Glomerular visceral epithelial cell (primary cell): ENCODE measurements at regions not wholly inside any gene's neighbourhood (a gene's known extent, or its start where the extent isn't known, plus 50 kb on each side); places are given as distances from the start of the nearest gene placed in this dataset.
"Not testable (repeated sequence)": the region's sequence is repeated elsewhere in the genome, so short reads cannot be mapped to it uniquely, and the experiment has no call there.

Experiments
- DNase-seq: peaks from one replicate; pipeline ENCODE4 v3.0.0-alpha.2; 2016; ENCODE audit errors: extremely low spot score

DNA sequence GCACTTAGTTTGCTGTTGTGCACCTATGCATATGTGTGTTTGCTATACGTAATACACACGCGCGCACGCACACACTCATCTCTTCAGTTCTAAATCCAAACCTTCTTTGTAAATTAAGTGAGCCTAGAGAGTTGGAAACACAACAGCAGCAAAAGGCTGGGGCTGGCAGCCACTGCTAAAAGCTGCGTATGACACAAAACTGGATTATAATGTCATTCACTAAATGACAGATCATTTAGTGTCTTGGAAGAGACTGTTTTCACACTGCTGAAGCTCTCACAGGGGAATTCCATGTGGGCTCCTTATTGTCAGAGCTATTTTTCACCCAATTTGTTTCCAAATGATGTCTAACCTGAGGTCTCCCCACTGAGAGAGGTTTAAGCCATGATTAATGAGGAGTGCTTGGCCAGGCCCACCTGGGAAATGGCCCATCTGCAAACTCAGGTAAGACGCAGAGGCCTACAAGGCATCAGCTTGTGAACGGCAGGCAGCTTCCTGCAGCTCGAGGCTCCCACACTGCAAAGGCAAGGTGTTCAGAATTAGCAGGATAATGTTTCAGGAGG lies 94.2 kb downstream of the OLIG3 start:
- no peak for DNase-seq

DNA sequence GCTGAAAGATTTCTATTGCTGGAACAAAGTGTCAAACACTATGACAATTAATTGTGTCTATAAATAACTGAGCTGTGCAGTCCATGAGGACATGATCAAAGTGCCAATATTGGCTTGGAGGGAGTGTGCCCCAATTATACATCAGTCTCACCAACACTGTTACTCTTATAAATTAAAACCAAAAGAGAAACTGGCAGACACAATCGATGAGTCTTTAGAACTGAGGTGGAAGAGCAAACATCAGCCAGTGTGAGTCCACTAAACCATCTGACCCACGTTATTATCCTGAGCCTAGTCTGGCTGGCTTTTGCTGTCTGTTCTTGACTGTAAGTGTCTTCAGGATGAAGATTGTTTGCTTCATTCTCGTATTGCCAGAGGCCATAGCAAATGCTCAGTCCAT lies 98.9 kb downstream of the OLIG3 start:
- DNase-seq = no peak

DNA sequence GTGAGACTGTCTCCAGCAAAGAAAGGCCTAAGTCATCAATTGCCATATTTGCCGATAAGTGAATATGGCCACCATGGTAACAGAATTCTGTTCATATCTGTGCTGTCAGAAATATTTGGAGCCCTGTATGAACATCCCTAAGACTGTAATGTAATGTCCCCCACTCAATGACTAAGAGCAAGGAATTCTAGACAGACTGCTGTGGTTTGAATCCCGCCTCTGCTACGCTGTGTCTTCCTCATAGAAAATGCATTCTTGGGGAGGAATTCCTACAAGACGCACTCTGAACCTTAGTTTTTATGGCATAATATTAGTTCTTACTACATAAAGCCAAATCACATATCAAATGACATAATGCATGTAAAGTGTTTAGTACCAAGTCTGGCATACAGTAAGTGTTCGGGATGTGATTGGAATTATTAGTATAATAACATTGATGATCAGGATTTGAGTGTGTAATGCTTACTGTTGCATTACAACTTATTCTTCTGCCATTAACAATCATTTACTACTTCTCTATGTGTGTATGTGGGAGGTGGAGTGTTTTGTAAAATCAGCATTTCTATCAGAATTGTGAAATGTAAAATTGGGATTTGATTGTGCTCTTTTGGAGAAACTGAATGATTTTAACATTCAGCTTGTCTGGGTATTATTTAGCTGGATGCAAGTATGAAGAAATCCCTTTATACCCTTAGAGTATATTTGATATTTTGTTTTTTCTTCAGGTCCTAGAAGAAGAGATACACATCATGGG lies 103.0 kb downstream of the OLIG3 start:
- DNase-seq = peak; percentile 54

DNA sequence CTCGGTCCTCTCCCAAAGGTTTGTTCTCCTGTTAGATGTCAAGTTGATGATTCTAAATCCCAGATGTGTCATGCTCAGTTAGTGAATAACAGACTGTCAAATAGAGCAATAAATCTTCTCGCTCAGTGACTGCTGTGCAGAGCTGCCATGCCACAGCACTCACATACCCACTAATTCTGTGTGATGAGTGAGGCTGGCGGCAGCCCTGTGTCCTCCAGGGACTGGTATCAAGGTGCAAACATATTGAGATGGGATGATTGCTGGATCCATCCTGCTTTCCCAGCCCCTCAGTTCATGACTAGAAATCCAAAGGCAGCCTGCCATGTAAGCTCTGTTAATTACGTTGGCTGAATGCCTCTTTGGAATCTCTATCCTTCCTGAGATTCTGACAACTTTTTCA lies 103.9 kb downstream of the OLIG3 start:
- peak; percentile 49 for DNase-seq

DNA sequence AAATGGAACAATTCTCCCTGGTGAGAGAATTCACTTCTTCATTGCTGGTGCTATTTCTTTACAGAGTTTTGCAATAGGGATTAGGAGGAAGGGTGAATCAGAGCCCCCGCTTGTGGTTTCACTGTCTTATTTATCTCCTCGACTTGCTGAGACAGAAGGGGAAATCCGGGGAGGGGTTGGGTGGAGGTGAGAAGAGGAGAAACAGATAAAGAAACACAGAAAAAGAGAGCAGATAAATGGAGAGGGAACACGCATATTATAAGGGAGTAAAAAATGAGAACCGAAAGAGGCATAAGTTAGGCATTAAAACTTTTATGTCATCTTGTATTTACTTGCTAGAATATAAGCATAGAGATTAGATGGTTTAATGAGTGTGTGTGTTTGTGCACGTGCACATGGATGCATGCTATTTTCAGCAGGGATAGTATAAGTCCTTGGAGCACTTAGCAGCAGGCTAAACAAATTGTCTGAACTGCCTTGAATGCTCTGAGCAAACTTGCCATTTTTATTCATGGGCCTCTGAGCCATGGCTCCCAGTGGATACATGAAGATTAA lies 105.0 kb downstream of the OLIG3 start:
- DNase-seq = peak; percentile 68

DNA sequence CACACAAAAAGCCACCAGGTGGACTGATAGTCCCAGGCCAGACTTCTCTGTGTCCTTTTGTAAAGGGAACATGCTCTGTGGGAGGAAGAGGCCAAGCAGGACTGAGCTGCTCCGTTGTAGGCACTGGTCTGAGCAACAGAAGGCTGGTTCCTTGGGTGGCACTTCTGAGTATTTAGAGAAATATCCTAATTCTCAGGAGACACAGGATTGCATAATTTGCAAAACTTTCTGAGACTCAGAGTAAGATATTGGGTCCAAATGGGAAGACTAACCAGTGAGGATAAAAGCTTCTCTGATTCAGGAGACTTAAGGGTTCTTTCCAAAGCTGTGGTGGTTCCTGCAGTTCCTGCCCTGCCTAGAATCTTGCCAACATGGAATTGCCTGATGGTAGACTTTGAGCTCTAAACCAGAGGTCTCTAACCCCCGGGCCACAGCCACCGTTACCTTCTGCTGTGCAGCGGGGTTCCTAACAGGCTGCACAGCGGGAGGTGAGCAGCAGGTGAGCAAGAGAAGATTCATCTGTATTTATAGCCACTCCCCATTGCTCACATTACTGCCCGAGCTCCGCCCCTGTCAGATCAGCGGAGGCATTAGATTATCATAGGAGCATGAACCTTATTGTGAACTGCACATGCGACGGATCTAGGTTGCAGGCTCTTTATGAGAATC lies 107.0 kb downstream of the OLIG3 start:
- no peak for DNase-seq

DNA sequence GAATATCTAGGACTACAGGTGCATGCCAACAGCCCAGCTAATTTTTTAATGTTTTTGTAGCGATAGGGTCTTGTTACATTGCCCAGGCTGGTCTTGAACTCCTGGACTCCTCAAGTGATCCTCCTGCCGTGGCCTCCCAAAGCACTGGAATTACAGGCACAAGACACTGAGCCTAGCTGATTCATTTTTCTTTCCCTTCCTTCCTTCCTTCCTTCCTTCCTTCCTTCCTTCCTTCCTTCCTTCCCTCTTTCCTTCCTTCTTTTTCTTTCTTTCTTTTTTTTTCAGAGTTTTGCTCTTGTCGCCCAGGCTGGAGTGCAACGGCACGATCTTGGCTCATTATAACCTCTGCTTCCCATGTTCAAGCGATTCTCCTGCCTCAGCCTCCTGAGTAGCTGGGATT lies 110.9 kb downstream of the OLIG3 start:
- DNase-seq = not testable (repeated sequence)

DNA sequence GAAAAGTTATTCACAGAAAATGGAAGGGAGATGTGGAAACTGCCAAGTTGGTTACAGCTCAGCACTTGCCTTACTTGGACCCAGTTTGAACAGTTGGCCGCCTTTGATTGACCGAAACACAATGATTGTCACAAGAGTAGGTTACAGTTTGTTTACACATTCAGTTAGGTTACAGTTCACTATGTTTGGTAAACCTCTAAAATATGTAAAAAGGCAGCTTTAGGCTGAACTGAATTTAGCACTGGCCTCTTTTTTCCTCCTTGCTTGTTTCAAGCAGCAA lies 116.2 kb downstream of the OLIG3 start:
- DNase-seq = no peak

DNA sequence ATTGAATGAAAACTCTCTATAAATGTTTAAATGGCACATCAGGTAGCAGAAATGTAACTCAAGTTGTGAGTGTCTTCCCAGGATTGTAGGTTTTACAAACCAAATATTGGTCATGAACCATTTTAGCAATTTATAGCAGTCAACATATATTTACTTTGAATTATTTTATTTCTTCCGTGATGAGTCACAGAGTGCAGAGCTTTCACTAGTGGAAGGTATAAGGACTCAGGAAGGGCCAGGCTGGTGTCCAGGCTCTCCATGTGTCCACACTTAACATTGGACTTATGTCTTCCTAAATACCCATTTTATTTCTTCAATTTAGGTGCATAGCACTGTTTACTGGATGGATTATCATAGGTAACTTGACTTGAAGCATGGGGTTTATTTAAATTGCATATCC lies 120.9 kb downstream of the OLIG3 start:
- no peak for DNase-seq

DNA sequence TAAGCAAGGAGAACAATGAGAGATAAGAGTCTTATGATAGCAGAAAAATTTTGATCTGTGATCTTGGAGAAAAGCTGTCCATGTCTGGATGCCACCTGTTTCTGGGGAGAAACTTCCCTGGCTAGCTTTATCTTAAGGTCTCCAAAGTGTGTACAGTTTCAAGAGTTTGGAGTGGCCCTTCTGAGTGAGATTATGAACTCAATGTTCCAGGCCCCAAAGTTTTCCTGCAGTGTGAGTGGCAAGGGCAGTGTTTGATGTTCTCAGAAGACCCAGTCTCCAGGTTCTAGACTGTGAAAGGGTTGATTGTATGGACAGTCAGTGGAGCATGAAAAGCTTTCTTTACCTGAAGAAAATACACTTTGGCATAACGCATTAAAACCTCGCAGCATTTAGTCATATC lies 121.7 kb downstream of the OLIG3 start:
- no peak for DNase-seq

DNA sequence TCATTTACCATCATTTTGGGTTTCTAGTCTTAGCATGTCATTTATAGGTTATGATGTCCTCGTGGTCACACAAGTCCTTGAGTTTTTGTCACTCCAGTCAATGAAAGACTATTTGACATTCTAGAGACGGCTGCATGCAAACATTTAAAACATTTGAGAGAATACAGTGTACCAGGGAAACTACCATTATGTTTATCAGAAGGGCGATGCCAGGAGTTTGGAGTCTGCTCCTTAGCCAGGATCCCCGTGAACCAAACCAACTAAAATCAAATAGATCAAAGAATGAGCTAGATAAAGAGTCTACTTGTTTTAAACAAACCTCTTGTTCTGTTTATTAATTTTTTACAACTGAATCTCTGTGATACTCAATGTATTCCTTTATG lies 122.6 kb downstream of the OLIG3 start:
- DNase-seq = no peak

DNA sequence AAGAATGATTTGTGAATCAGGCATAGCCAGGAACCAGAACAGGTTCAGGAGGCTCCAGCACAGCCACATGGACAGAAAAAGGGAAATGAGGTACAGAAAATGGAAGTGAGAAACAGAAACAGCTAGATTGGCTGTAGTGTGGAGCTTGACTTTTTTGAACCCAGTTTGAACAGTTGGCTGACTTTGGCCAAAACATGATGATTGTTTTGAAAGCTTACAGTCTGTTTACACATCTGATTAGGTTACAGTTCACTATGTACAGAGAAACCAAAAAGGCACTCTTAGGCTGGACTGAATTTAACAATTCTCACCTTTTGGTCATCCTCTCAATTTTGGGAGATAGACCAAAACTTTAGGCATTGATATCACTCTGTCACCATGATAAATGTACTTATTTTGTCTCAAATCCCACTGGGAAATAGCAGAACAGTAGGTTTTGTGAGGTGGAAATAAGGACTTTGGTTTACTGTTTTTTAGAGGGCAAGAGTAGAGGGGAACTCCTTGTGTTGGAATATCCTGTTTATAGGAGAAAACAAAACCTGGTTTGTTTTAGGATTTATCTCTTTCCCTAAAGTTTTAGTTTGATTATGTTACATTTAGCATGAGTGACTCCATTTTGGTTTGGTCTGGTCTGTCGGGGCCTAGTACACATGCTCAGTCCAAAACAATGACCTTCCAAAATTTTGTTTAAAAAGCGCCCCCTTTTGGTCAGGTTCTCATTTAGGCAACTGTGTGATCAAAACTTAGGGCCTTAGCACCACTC lies 123.1 kb downstream of the OLIG3 start:
- no peak for DNase-seq

DNA sequence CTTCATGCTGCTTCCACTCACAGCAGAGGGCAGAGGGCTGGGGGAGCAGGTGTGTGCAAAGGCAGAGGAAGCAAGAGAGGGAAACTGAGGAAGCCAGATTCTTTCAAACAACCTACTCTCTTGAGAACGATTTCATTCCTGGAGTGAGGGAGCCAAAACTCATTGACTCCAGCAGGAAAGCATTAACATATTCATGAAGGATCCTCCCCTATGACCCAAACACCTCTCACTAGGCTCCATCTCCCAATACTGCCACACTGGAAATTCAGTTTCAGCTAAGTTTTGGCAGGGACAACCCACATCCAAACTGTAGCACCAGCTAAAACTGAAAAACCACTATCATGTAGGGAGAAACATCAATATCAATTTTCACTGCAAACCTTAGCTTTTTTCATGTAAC lies 125.1 kb downstream of the OLIG3 start:
- no peak for DNase-seq

DNA sequence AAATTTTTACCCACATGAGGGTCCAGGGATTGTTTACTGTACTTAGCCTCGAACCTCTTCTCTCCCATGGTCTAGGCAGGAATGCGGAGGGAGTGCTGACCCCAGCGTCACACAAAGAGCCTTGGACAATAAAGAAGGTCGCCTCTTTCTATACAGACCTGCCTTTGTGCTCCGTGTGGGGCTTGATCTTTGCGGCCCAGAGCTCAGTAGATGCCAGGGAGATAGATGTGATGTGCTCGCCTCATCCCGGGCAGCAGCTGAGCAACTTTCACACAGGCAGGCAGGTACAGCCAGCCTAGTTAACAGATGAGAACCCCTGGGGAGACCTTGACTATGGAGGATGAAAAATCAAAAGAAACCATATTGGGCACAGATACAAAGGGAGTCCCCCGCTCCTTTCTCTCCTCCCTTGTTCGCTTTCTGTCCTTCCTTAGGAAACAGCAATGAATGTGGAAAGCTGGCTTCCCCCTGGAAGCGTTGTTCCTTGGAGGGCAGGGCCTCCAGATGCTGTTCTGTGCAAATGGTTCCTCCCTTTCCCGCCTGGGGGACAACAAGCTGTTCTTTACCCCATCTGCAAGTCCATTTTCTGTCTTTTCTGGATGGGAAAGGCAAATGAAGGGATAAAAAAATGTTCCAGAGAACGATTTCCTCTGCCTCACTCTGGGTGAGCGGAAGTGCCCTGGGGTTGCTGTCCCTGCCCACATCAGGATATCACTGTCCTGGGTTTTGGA lies 128.3 kb downstream of the OLIG3 start:
- no peak for DNase-seq

DNA sequence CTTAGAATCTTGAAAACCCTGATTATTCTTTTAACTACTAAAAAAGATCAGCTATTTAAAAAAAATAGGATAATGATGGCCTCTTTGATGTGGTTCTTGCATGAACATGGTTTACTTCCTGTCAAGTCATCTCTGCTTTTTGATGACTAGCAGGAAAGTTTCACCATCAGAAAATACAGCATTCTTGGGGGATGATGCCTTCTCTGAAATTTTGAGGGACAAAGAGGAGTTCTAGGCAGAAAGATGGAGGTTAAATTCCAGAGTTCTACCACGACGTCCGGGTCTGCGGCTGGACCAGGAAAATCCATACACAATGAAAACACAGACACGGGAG lies 130.4 kb downstream of the OLIG3 start:
- peak; percentile 27 for DNase-seq

DNA sequence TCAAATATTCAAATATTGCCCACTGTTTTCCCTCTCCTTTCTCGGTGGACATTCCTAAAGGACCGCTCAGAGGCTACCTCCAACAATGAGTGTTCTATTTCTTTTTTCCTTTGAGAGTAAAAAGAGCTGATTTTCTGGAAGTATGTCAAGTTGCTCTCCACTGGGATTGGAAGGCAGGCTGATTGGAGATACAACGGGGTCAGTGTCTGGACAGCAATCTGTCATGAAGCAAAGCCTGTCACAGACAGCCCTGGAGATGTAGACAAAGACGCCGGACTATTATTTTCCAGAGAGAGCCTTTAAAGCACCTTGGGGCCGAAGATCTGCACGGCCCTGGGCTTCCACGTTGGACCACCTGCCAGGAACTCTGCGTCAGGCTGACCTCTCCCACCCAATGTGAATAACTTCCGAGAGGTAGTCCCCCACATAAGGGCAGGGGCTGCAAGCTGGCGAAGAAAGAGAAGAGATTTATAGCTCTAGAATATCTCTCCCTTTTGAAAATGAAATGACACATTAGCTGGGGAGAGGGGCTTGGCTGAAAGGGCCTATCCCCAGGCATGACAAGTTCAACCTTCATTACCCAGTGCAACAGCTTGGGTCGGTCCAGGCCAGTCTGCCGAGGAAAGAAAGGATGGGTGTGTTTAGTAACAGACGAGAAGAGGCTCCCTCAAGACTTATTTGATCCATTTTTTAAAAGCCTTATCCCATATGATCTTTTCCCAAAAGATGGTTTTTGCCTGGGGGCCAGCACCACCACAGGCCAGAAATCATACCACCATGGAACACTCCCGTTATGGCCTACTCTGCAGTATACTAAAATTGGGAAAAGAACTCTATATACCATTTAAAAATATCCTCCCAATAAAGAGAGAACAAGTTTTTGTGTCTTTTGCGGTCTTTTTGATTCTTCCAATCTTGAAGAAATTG lies 131.1 kb downstream of the OLIG3 start:
- DNase-seq = no peak

DNA sequence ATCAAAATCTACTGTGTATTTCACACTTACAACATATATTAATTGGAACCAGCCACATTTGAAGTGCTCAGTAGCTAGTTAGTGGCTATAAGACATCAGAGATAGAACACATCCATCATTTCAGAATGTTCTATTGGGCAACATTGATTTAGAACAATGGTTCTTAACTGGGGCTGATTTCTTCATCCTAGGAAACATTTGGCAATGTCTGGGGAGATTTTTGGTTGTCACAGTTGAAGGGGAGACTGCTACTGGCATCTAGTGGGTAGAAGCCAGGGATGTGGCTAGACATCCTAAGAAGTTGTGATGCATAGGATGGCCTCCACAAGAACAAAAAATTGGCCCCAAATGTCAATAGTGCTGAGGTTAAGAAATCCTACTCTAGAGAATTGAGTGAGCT lies 132.5 kb downstream of the OLIG3 start:
- no peak for DNase-seq

DNA sequence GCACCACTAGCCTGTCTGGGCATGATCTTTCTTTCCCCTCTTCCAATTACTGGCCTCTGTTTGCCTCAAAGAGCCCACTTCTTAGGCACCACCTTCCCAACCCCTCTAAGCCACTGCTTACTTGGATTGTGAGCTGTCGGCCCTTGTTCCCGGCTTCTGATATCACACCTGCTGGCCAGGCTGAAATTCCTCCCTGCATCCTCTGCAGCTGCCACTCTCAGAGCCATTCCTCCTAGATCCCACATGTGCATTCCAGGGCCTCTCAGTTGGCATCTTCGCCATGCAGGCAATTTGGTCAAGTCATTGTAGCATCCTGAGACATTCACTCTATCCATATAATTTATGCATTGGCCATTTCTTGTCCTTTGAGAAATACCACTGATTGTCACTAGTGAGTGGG lies 135.9 kb downstream of the OLIG3 start:
- no peak for DNase-seq

DNA sequence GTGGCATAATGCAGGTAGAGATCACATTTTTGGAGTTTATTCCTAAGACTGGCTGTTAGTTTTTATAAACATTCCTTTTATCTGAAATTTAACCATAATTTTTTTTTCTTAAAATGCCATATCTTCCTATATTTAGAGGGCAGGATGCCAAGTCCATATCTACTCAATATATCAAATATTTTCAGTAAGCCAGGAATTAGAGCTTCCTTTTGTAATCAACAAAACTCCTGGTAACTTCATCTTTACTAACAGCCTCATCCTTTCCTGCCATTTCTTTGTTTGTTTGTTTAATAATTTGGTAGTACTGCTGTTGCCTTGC lies 136.3 kb downstream of the OLIG3 start:
- DNase-seq = no peak

DNA sequence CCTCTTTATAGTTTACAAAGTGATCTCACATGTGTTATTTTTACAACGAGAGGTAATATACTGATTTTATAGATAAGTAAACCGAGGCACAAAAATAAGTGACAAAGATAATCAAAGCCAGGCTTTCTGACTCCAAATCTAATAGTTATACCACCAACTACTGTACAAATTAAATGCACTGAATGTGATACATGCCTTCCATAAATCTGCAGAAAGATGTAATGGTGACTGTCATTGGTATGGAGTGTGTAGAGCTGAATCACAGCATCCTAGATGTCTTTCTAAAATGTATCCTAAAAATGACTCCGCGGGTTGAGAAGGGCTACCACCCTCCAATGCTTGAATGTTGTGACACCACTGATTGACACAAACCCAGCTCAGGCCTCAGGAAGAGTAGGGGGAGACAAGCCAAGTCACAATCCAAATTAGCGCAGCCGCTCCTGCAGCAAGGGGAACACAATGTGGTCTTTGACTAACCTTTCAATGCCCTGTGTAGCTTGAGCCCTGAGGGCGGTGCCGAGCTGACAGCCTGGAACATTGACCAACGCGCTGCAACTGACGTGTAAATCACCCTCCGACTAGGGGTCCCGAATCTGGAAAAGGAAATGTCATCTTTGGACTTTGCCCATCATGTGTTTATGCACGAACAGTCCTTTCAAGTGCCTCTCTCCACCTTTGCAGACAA lies 136.8 kb downstream of the OLIG3 start:
- no peak for DNase-seq
